ENCODE measurements at regions not wholly inside any gene's neighbourhood (a gene's known extent, or its start where the extent isn't known, plus 50 kb on each side); places are given as distances from the start of the nearest gene placed in this dataset.

- TF ChIP-seq RAD21 (IDR thresholded peaks at IDR 0.05; ENCODE audit: low read length): no peak
- no peak for TF ChIP-seq CTCF (conservative IDR thresholded peaks at IDR 0.05; ENCODE audit: low read depth, low read length)
- TF ChIP-seq CEBPB (IDR thresholded peaks at IDR 0.05; ENCODE audit: low read depth, low read length): no peak
- TF ChIP-seq, protein P1, sequence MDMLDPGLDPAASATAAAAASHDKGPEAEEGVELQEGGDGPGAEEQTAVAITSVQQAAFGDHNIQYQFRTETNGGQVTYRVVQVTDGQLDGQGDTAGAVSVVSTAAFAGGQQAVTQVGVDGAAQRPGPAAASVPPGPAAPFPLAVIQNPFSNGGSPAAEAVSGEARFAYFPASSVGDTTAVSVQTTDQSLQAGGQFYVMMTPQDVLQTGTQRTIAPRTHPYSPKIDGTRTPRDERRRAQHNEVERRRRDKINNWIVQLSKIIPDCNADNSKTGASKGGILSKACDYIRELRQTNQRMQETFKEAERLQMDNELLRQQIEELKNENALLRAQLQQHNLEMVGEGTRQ (IDR thresholded peaks at IDR 0.05; ENCODE audit: low read depth, low read length): no peak
- TF ChIP-seq POLR2A (IDR thresholded peaks at IDR 0.05; ENCODE audit: low read depth, low read length): no peak
- TF ChIP-seq, protein P2, sequence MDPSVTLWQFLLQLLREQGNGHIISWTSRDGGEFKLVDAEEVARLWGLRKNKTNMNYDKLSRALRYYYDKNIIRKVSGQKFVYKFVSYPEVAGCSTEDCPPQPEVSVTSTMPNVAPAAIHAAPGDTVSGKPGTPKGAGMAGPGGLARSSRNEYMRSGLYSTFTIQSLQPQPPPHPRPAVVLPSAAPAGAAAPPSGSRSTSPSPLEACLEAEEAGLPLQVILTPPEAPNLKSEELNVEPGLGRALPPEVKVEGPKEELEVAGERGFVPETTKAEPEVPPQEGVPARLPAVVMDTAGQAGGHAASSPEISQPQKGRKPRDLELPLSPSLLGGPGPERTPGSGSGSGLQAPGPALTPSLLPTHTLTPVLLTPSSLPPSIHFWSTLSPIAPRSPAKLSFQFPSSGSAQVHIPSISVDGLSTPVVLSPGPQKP (IDR thresholded peaks at IDR 0.05; ENCODE audit: borderline replicate concordance, low read depth, low read length): no peak
These were observed 375.8 kb downstream of the GATA3 start for GRCh38 chr10:8430321-8430720.

All from IMR-90 (cell line).